HEK293 (cell line): ENCODE measurements at regions not wholly inside any gene's neighbourhood (a gene's known extent, or its start where the extent isn't known, plus 50 kb on each side); places are given as distances from the start of the nearest gene placed in this dataset.
"Not testable (repeated sequence)": the region's sequence is repeated elsewhere in the genome, so short reads cannot be mapped to it uniquely, and the experiment has no call there.

ENCODE experiments used
- CTCF ChIA-PET: fragments of 350-600 bp; formaldehyde crosslinking; extraction: SDS; loops from one replicate; lab custom pipeline; 2021; ENCODE audit warnings: antibody characterized with exemption; lab: Yijun Ruan, JAX
- POLR2A ChIA-PET: fragments of 300-600 bp; formaldehyde crosslinking; extraction: SDS; loops from one replicate; lab custom pipeline; 2020; ENCODE audit warnings: antibody characterized with exemption, inconsistent platforms; lab: Yijun Ruan, JAX
- H3K27ac ChIP-seq: fragments of 200-500 bp; sonication (Bioruptor generic); 2 replicates; pipeline ENCODE4 v1.5.1; 2014; ENCODE audit warnings: low read depth, low read length, control low read depth, inconsistent platforms; ENCODE audit errors: extremely low read depth
- H3K36me3 ChIP-seq, 2 experiments: fragments of 200-500 bp in 1 of 2; sonication (Bioruptor generic) in 1 of 2; 1 replicate in 1 of 2; 2 replicates in 1 of 2; pipeline ENCODE4 v1.5.1; 2014 to 2017; ENCODE audit warnings: inconsistent platforms in 2 of 2, low read length in 2 of 2; ENCODE audit not compliant: control insufficient read depth in 2 of 2, insufficient read depth in 1 of 2
- H3K4me1 ChIP-seq: fragments of 200-500 bp; sonication (Bioruptor generic); 2 replicates; pipeline ENCODE4 v1.5.1; 2014; ENCODE audit warnings: mild to moderate bottlenecking, low read length, inconsistent platforms; ENCODE audit not compliant: control insufficient read depth, insufficient read depth
- H3K4me3 ChIP-seq: 2 replicates; pipeline ENCODE4 v1.5.1; 2011; ENCODE audit warnings: low read depth, mild to moderate bottlenecking, control low read depth, low read length, moderate library complexity
- H3K9me3 ChIP-seq: fragments of 200-500 bp; sonication (Bioruptor generic); 2 replicates; pipeline ENCODE4 v1.5.1; 2014; ENCODE audit warnings: low read depth, low read length, inconsistent platforms; ENCODE audit not compliant: control insufficient read depth, insufficient read depth
- AEBP2 ChIP-seq: fragments of 450-650 bp; formaldehyde crosslinking; IDR thresholded peaks from 2 replicates; pipeline ENCODE4 v1.5.1; 2016; ENCODE audit warnings: missing biosample characterization, missing genetic modification characterization, borderline replicate concordance
- CTCF ChIP-seq: fragments of 450-650 bp; formaldehyde crosslinking; IDR thresholded peaks from 2 replicates; pipeline ENCODE4 v1.5.1; 2016; ENCODE audit warnings: missing biosample characterization, missing genetic modification characterization
- PRDM2 ChIP-seq: fragments of 450-650 bp; formaldehyde crosslinking; IDR thresholded peaks from 2 replicates; pipeline ENCODE4 v1.5.1; 2016; ENCODE audit warnings: missing biosample characterization, missing genetic modification characterization, borderline replicate concordance
- SETDB1 ChIP-seq: IDR thresholded peaks from one replicate; pipeline ENCODE4 v1.6.1; 2017; ENCODE audit warnings: mild to moderate bottlenecking, low read length, moderate library complexity, mixed read lengths; ENCODE audit not compliant: insufficient read length
- YY2 ChIP-seq: fragments of 450-650 bp; formaldehyde crosslinking; IDR thresholded peaks from 2 replicates; pipeline ENCODE4 v1.5.1; 2016; ENCODE audit warnings: missing biosample characterization, missing genetic modification characterization
- ZNF133 ChIP-seq: fragments of 450-650 bp; formaldehyde crosslinking; IDR thresholded peaks from 2 replicates; pipeline ENCODE4 v1.5.1; 2016; ENCODE audit warnings: missing biosample characterization, missing genetic modification characterization
- ZNF18 ChIP-seq: fragments of 450-650 bp; formaldehyde crosslinking; IDR thresholded peaks from 2 replicates; pipeline ENCODE4 v1.5.1; 2016; ENCODE audit warnings: missing biosample characterization, missing genetic modification characterization
- ZNF24 ChIP-seq: fragments of 450-650 bp; formaldehyde crosslinking; IDR thresholded peaks from 2 replicates; pipeline ENCODE4 v1.5.1; 2016; ENCODE audit warnings: missing biosample characterization, missing genetic modification characterization
- ZNF350 ChIP-seq: fragments of 450-650 bp; formaldehyde crosslinking; IDR thresholded peaks from 2 replicates; pipeline ENCODE4 v1.5.0; 2017; ENCODE audit warnings: missing biosample characterization, mild to moderate bottlenecking, missing genetic modification characterization
- ZNF639 ChIP-seq: fragments of 450-650 bp; formaldehyde crosslinking; IDR thresholded peaks from 2 replicates; pipeline ENCODE4 v1.5.1; 2016; ENCODE audit warnings: missing biosample characterization, missing genetic modification characterization
- ZNF654 ChIP-seq: fragments of 450-650 bp; formaldehyde crosslinking; IDR thresholded peaks from 2 replicates; pipeline ENCODE4 v1.5.1; 2016; ENCODE audit warnings: low read depth, missing biosample characterization, missing genetic modification characterization

GRCh38 chr4:83906561-83906960 is 370.7 kb downstream of the GPAT3 start:
- no peaks in the 10 kb centered on the region for H3K9me3 ChIP-seq
- H3K4me3 ChIP-seq, result no peak overlapping the region
- H3K36me3 ChIP-seq, result no peaks in the 10 kb centered on the region
- ChIA-PET CTCF (no interaction called here), POLR2A (no interaction called here)
- no peak for TF ChIP-seq AEBP2 (tag by site-specific recombination)
- TF ChIP-seq PRDM2 (tag by site-specific recombination), result no peak
- H3K4me1 ChIP-seq, result no peaks in the 10 kb centered on the region
- H3K27ac ChIP-seq, result no peak overlapping the region

GRCh38 chr4:83905952-83906351 is 370.0 kb downstream of the GPAT3 start:
- ChIA-PET CTCF (interaction anchor here (0.6 to 0.7 kb wide), 2 partner anchors 9 to 136 kb away, joined by 3 read pairs; no protein-coding TSS in a partner anchor), POLR2A (no interaction called here)
- TF ChIP-seq SETDB1, result no peak
- TF ChIP-seq ZNF654 (tag by site-specific recombination), result peak; percentile 62
- TF ChIP-seq CTCF (tag by site-specific recombination), result peak; percentile 40; the same call in 1 of the 2 replicates
- H3K4me1 ChIP-seq, result no peaks in the 10 kb centered on the region
- no peaks in the 10 kb centered on the region for H3K9me3 ChIP-seq
- no peaks in the 10 kb centered on the region for H3K36me3 ChIP-seq
- no peak overlapping the region for H3K27ac ChIP-seq
- H3K4me3 ChIP-seq, result no peak overlapping the region

- peak; percentile 94 for TF ChIP-seq ZNF133 (tag by site-specific recombination)
- TF ChIP-seq, all 188 proteins: peak for 1; not testable (repeated sequence) for 187
- H3K27ac ChIP-seq, H3K9me3 ChIP-seq, H3K4me1 ChIP-seq, H3K4me3 ChIP-seq, H3K36me3 ChIP-seq, POLR2A ChIA-PET: not testable (repeated sequence)
- CTCF ChIA-PET, result interaction anchor here (0.6 kb wide), 2 partner anchors 356 to 549 kb away, joined by 3 read pairs; no protein-coding TSS in a partner anchor
These were observed 367.8 kb downstream of the GPAT3 start for GRCh38 chr4:83903740-83904139.

GRCh38 chr4:83894831-83895230 is 358.9 kb downstream of the GPAT3 start:
- Histone ChIP-seq H3K4me3 (no peak overlapping the region), H3K9me3 (no peaks in the 10 kb centered on the region), H3K27ac (no peak overlapping the region), H3K4me1 (no peaks in the 10 kb centered on the region), H3K36me3 (no peaks in the 10 kb centered on the region)
- ChIA-PET POLR2A (no interaction called here), CTCF (no interaction called here)
- TF ChIP-seq ZNF639 (tag by site-specific recombination), result no peak
- no peak for TF ChIP-seq YY2 (tag by site-specific recombination)
- no peak for TF ChIP-seq ZNF350
- no peak for TF ChIP-seq ZNF24 (tag by site-specific recombination)
- TF ChIP-seq ZNF18 (tag by site-specific recombination), result no peak
